ENCODE measurements at regions not wholly inside any gene's neighbourhood (a gene's known extent, or its start where the extent isn't known, plus 50 kb on each side); places are given as distances from the start of the nearest gene placed in this dataset.

GRCh38 chr5:124302533-124302932 is 443.9 kb downstream of the ZNF608 start:
- Histone ChIP-seq H3K18ac (ENCODE audit: low read length) (peak overlapping the region; percentile 99), H3K4me2 (ENCODE audit: low read length) (no peak overlapping the region), H3K36me3 (ENCODE audit: control insufficient read depth, insufficient read depth, low read length) (no peaks in the 10 kb centered on the region), H4K5ac (ENCODE audit: low read length) (no peak overlapping the region), H3K23ac (ENCODE audit: low read length) (no peak overlapping the region), H2BK5ac (ENCODE audit: low read length) (no peak overlapping the region), H3K27me3 (ENCODE audit: insufficient read depth, low read length, poor library complexity) (no peaks in the 10 kb centered on the region), H2AK5ac (ENCODE audit: low read length) (no peak overlapping the region), H3K4me1 (ENCODE audit: control insufficient read depth, low read depth, low read length) (peaks cover 2% of the 10 kb centered on the region), H3K9ac (ENCODE audit: low read length) (no peak overlapping the region), H3K27ac (ENCODE audit: low read depth, low read length) (peak overlapping the region; percentile 30), H2BK15ac (replicated peaks; ENCODE audit: low read depth) (no peak overlapping the region), H3K4me3 (ENCODE audit: low read length) (no peak overlapping the region), H2BK120ac (ENCODE audit: low read depth, low read length) (no peak overlapping the region), H3K79me2 (ENCODE audit: control insufficient read depth, insufficient read depth, low read length) (no peaks in the 10 kb centered on the region), H3K79me1 (ENCODE audit: low read length) (no peaks in the 10 kb centered on the region), H3K4ac (ENCODE audit: low read depth, low read length) (peak overlapping the region; percentile 79), H3K56ac (ENCODE audit: low read length) (no peak overlapping the region), H4K8ac (ENCODE audit: low read depth, low read length) (no peak overlapping the region)
- DNase-seq, result no peak
- no CpG with 5 or more reads among the region's 2 CpGs for WGBS (ENCODE audit: extremely low coverage, insufficient coverage, low lambda C conversion rate)

- H3K27ac ChIP-seq (ENCODE audit: low read depth, low read length), result no peak overlapping the region
- H2BK15ac ChIP-seq (replicated peaks; ENCODE audit: low read depth), result no peak overlapping the region
- no peak overlapping the region for H3K56ac ChIP-seq (ENCODE audit: low read length)
- H3K4me3 ChIP-seq (ENCODE audit: low read length), result no peak overlapping the region
- H3K23ac ChIP-seq (ENCODE audit: low read length), result no peak overlapping the region
- no peak overlapping the region for H4K8ac ChIP-seq (ENCODE audit: low read depth, low read length)
- no peak overlapping the region for H3K9ac ChIP-seq (ENCODE audit: low read length)
- H3K4me2 ChIP-seq (ENCODE audit: low read length), result no peak overlapping the region
- no peaks in the 10 kb centered on the region for H3K79me2 ChIP-seq (ENCODE audit: control insufficient read depth, insufficient read depth, low read length)
- DNase-seq, result peak; percentile 85
- H2AK5ac ChIP-seq (ENCODE audit: low read length), result no peak overlapping the region
- no CpG with 5 or more reads among the region's 2 CpGs for WGBS (ENCODE audit: extremely low coverage, insufficient coverage, low lambda C conversion rate)
- H2BK5ac ChIP-seq (ENCODE audit: low read length), result no peak overlapping the region
- H3K18ac ChIP-seq (ENCODE audit: low read length), result no peak overlapping the region
- H2BK120ac ChIP-seq (ENCODE audit: low read depth, low read length), result no peak overlapping the region
- no peaks in the 10 kb centered on the region for H3K79me1 ChIP-seq (ENCODE audit: low read length)
- H3K27me3 ChIP-seq (ENCODE audit: insufficient read depth, low read length, poor library complexity), result no peaks in the 10 kb centered on the region
- H3K4ac ChIP-seq (ENCODE audit: low read depth, low read length), result no peak overlapping the region
- H3K36me3 ChIP-seq (ENCODE audit: control insufficient read depth, insufficient read depth, low read length), result no peaks in the 10 kb centered on the region
- H3K4me1 ChIP-seq (ENCODE audit: control insufficient read depth, low read depth, low read length), result peaks cover 2% of the 10 kb centered on the region
- H4K5ac ChIP-seq (ENCODE audit: low read length), result no peak overlapping the region
Measured at GRCh38 chr5:124301850-124302249, 444.6 kb downstream of the ZNF608 start.

- Histone ChIP-seq H3K56ac (ENCODE audit: low read length) (no peak overlapping the region), H3K23ac (ENCODE audit: low read length) (no peak overlapping the region), H2BK5ac (ENCODE audit: low read length) (no peak overlapping the region), H3K4me2 (ENCODE audit: low read length) (no peak overlapping the region), H2BK120ac (ENCODE audit: low read depth, low read length) (peak overlapping the region; percentile 61), H3K27me3 (ENCODE audit: insufficient read depth, low read length, poor library complexity) (no peaks in the 10 kb centered on the region), H3K27ac (ENCODE audit: low read depth, low read length) (no peak overlapping the region), H2BK15ac (replicated peaks; ENCODE audit: low read depth) (peak overlapping the region; percentile 85), H3K36me3 (ENCODE audit: control insufficient read depth, insufficient read depth, low read length) (no peaks in the 10 kb centered on the region), H3K4me3 (ENCODE audit: low read length) (no peak overlapping the region), H3K79me2 (ENCODE audit: control insufficient read depth, insufficient read depth, low read length) (no peaks in the 10 kb centered on the region), H2AK5ac (ENCODE audit: low read length) (no peak overlapping the region), H3K9ac (ENCODE audit: low read length) (no peak overlapping the region), H3K4me1 (ENCODE audit: control insufficient read depth, low read depth, low read length) (peaks cover 2% of the 10 kb centered on the region), H3K18ac (ENCODE audit: low read length) (peak overlapping the region; percentile 95), H3K4ac (ENCODE audit: low read depth, low read length) (peak overlapping the region; percentile 31), H4K5ac (ENCODE audit: low read length) (no peak overlapping the region), H3K79me1 (ENCODE audit: low read length) (no peaks in the 10 kb centered on the region), H4K8ac (ENCODE audit: low read depth, low read length) (no peak overlapping the region)
- WGBS (ENCODE audit: extremely low coverage, insufficient coverage, low lambda C conversion rate), result no CpG with 5 or more reads among the region's 13 CpGs
- no peak for DNase-seq
Measured at GRCh38 chr5:124300815-124301621, 445.4 kb downstream of the ZNF608 start.

GRCh38 chr5:124297826-124298225 is 448.6 kb downstream of the ZNF608 start:
- no peaks in the 10 kb centered on the region for H3K27me3 ChIP-seq (ENCODE audit: insufficient read depth, low read length, poor library complexity)
- H4K5ac ChIP-seq (ENCODE audit: low read length), result no peak overlapping the region
- DNase-seq, result no peak
- H3K4me1 ChIP-seq (ENCODE audit: control insufficient read depth, low read depth, low read length), result peaks cover 2% of the 10 kb centered on the region
- no peak overlapping the region for H3K56ac ChIP-seq (ENCODE audit: low read length)
- H3K36me3 ChIP-seq (ENCODE audit: control insufficient read depth, insufficient read depth, low read length), result no peaks in the 10 kb centered on the region
- no peak overlapping the region for H3K27ac ChIP-seq (ENCODE audit: low read depth, low read length)
- no peak overlapping the region for H3K18ac ChIP-seq (ENCODE audit: low read length)
- no peak overlapping the region for H2BK120ac ChIP-seq (ENCODE audit: low read depth, low read length)
- no peak overlapping the region for H2AK5ac ChIP-seq (ENCODE audit: low read length)
- H4K8ac ChIP-seq (ENCODE audit: low read depth, low read length), result no peak overlapping the region
- no peak overlapping the region for H3K4me2 ChIP-seq (ENCODE audit: low read length)
- no CpG with 5 or more reads among the region's 3 CpGs for WGBS (ENCODE audit: extremely low coverage, insufficient coverage, low lambda C conversion rate)
- H3K23ac ChIP-seq (ENCODE audit: low read length), result no peak overlapping the region
- H3K9ac ChIP-seq (ENCODE audit: low read length), result no peak overlapping the region
- H3K4ac ChIP-seq (ENCODE audit: low read depth, low read length), result no peak overlapping the region
- no peak overlapping the region for H3K4me3 ChIP-seq (ENCODE audit: low read length)
- no peak overlapping the region for H2BK15ac ChIP-seq (replicated peaks; ENCODE audit: low read depth)
- no peaks in the 10 kb centered on the region for H3K79me2 ChIP-seq (ENCODE audit: control insufficient read depth, insufficient read depth, low read length)
- H2BK5ac ChIP-seq (ENCODE audit: low read length), result no peak overlapping the region
- H3K79me1 ChIP-seq (ENCODE audit: low read length), result no peaks in the 10 kb centered on the region

GRCh38 chr5:124292322-124292855 is 454.1 kb downstream of the ZNF608 start:
- H3K79me2 ChIP-seq (ENCODE audit: control insufficient read depth, insufficient read depth, low read length), result no peaks in the 10 kb centered on the region
- WGBS (ENCODE audit: extremely low coverage, insufficient coverage, low lambda C conversion rate), result no CpG with 5 or more reads among the region's 7 CpGs
- H3K36me3 ChIP-seq (ENCODE audit: control insufficient read depth, insufficient read depth, low read length), result no peaks in the 10 kb centered on the region

More at GRCh38 chr5:124292322-124292855, 454.1 kb downstream of the ZNF608 start:
- no peak overlapping the region for H3K9ac ChIP-seq (ENCODE audit: low read length)
- no peak for DNase-seq
- no peak overlapping the region for H2AK5ac ChIP-seq (ENCODE audit: low read length)
- H2BK120ac ChIP-seq (ENCODE audit: low read depth, low read length), result peak overlapping the region; percentile 47
- no peak overlapping the region for H3K27ac ChIP-seq (ENCODE audit: low read depth, low read length)
- H3K18ac ChIP-seq (ENCODE audit: low read length), result peak overlapping the region; percentile 55
- H3K27me3 ChIP-seq (ENCODE audit: insufficient read depth, low read length, poor library complexity), result no peaks in the 10 kb centered on the region
- H3K4me2 ChIP-seq (ENCODE audit: low read length), result no peak overlapping the region
- H3K23ac ChIP-seq (ENCODE audit: low read length), result no peak overlapping the region
- peaks cover 5% of the 10 kb centered on the region for H3K4me1 ChIP-seq (ENCODE audit: control insufficient read depth, low read depth, low read length)
- peak overlapping the region; percentile 89 for H2BK15ac ChIP-seq (replicated peaks; ENCODE audit: low read depth)
- H3K4me3 ChIP-seq (ENCODE audit: low read length), result no peak overlapping the region
- H3K56ac ChIP-seq (ENCODE audit: low read length), result peak overlapping the region; percentile 8
- H4K5ac ChIP-seq (ENCODE audit: low read length), result no peak overlapping the region
- peak overlapping the region; percentile 1 for H2BK5ac ChIP-seq (ENCODE audit: low read length)
- no peak overlapping the region for H3K4ac ChIP-seq (ENCODE audit: low read depth, low read length)
- H3K79me1 ChIP-seq (ENCODE audit: low read length), result no peaks in the 10 kb centered on the region
- peak overlapping the region; percentile 39 for H4K8ac ChIP-seq (ENCODE audit: low read depth, low read length)

Measured in mesendoderm (in vitro differentiated cells).